AG04450 (cell line): ENCODE measurements at regions not wholly inside any gene's neighbourhood (a gene's known extent, or its start where the extent isn't known, plus 50 kb on each side); places are given as distances from the start of the nearest gene placed in this dataset.
"Not testable (repeated sequence)": the region's sequence is repeated elsewhere in the genome, so short reads cannot be mapped to it uniquely, and the experiment has no call there.

Experiments
- CTCF ChIA-PET: fragments of 300-600, 350-600 bp; formaldehyde crosslinking; extraction: SDS; loops from one replicate; lab custom pipeline; 2022; ENCODE audit warnings: antibody characterized with exemption, inconsistent platforms; lab: Charles Lee
- POLR2A ChIA-PET: fragments of 350-600 bp; formaldehyde crosslinking; extraction: SDS; loops from one replicate; lab custom pipeline; 2021; ENCODE audit warnings: antibody characterized with exemption, inconsistent platforms; lab: Yijun Ruan, JAX
- DNase-seq: peaks from one replicate; pipeline ENCODE4 v3.0.0-alpha.2; 2011; ENCODE audit warnings: low read depth, low spot score
- H3K27ac ChIP-seq: one replicate; pipeline ENCODE4 v1.5.1; 2012; ENCODE audit warnings: low read depth, low read length, control low read depth
- H3K27me3 ChIP-seq: one replicate; pipeline ENCODE4 v1.6.0; 2012; ENCODE audit warnings: low read length; ENCODE audit not compliant: control insufficient read depth, insufficient read depth
- H3K4me3 ChIP-seq: 2 replicates; pipeline ENCODE4 v1.5.1; 2011; ENCODE audit warnings: mild to moderate bottlenecking, low read depth, low read length, control low read depth
- H3K9me3 ChIP-seq: 2 replicates; pipeline ENCODE4 v1.5.1; 2012; ENCODE audit warnings: low read length; ENCODE audit not compliant: control insufficient read depth, insufficient read depth
- CTCF ChIP-seq: IDR thresholded peaks from 2 replicates; pipeline ENCODE4 v1.5.1; 2011; ENCODE audit warnings: low read depth, low read length, control low read depth, inconsistent platforms

- no peak overlapping the region for H3K4me3 ChIP-seq
- no peak overlapping the region for H3K27ac ChIP-seq
- no peak for TF ChIP-seq CTCF
- ChIA-PET POLR2A (interaction anchor here (0.6 to 1.0 kb wide), 2 partner anchors 17 to 376 kb away, joined by 3 read pairs; partner anchors contain the start of gene IER5L), CTCF (interaction anchor here (1.3 kb wide), 1 partner anchor 57 kb away, joined by 4 read pairs; no protein-coding TSS in a partner anchor)
- DNase-seq = no peak
- H3K9me3 ChIP-seq = no peaks in the 10 kb centered on the region; the same call in 1 of the 2 replicates
- no peaks in the 10 kb centered on the region for H3K27me3 ChIP-seq
These were observed 66.3 kb downstream of the C9orf50 start for GRCh38 chr9:129554649-129555048.

DNA sequence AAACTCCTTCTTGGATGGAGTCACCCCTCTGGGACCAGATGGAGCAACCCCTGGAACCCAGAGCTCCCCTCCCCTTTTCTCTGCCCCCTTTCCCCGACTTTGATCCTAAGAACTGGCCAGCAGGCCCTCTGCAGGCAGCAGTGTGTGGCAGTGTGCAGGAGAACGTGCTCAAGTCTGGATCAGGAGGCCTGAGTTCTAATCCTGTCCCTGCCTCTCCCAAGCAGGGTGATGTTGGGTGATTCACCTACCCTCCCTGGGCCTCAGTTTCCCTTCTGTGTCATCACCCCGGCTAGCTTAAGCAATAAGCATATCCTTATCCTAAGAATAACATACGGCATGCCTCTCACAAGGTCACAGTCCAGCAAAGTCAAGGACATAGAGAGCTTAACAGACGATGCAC lies 67.6 kb downstream of the C9orf50 start:
- no peak overlapping the region for H3K27ac ChIP-seq
- ChIA-PET CTCF (no interaction called here), POLR2A (interaction anchor here (1.0 kb wide), 1 partner anchor 57 kb away, joined by 13 read pairs; no protein-coding TSS in a partner anchor)
- no peak for DNase-seq
- H3K9me3 ChIP-seq = no peaks in the 10 kb centered on the region; the same call in 1 of the 2 replicates
- H3K4me3 ChIP-seq = no peak overlapping the region
- no peaks in the 10 kb centered on the region for H3K27me3 ChIP-seq
- TF ChIP-seq CTCF = no peak

DNA sequence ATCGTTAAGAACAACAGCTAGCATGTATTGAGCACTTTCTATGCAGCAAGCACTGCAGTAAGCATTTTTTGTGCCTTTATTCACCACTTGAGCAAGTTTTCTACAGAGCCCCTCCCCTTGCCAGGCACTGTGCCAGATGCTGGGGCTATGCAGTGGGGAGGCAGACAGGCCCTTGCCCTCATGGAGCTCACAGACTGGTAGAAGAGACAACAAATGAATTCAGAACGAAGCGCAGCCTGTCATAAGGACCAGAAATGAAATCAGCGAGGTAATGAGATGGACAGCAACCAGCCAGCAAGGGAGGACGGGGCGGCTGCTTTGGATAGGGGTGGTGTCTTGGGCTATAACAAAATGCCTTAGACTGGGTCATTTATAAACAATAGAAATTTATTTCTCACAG lies 68.8 kb downstream of the C9orf50 start:
- TF ChIP-seq CTCF = no peak
- CTCF ChIA-PET = no interaction called here
- no peak overlapping the region for H3K4me3 ChIP-seq
- DNase-seq = no peak
- H3K9me3 ChIP-seq = no peaks in the 10 kb centered on the region; the same call in 1 of the 2 replicates
- H3K27ac ChIP-seq = no peak overlapping the region
- POLR2A ChIA-PET = interaction anchor here (0.7 kb wide), 1 partner anchor 34 kb away, joined by 4 read pairs; no protein-coding TSS in a partner anchor
- no peaks in the 10 kb centered on the region for H3K27me3 ChIP-seq

- Histone ChIP-seq H3K27me3 (no peaks in the 10 kb centered on the region), H3K27ac (no peak overlapping the region), H3K4me3 (no peak overlapping the region), H3K9me3 (no peaks in the 10 kb centered on the region; the same call in 1 of the 2 replicates)
- CTCF ChIA-PET = interaction anchor here (1.7 kb wide), 1 partner anchor 56 kb away, joined by 3 read pairs; no protein-coding TSS in a partner anchor
- no peak for TF ChIP-seq CTCF
- no peak for DNase-seq
- POLR2A ChIA-PET = interaction anchor here (0.6 kb wide), 2 partner anchors 47 to 49 kb away, joined by 5 to 7 read pairs; no protein-coding TSS in a partner anchor
These were observed 69.4 kb downstream of the C9orf50 start for GRCh38 chr9:129551393-129551973.

DNA sequence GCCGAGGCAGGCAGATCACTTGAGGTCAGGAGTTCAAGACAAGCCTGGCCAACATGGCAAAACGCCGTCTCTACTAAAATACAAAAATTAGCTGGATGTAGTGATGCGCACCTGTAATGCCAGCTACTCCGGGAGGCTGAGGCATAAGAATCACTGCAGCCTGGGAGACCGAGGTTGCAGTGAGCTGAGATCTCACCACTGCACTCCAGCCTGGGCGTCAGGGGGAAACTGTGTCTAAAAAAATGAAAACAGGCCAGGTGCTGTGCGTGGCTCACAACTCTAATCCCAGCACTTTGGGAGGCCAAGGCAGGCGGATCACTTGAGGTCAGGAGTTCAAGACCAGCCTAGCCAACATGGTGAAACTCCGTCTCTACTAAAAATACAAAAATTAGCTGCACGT lies 69.9 kb downstream of the C9orf50 start:
- not testable (repeated sequence) for H3K4me3 ChIP-seq
- ChIA-PET CTCF (interaction anchor here (1.0 to 1.7 kb wide), 2 partner anchors 55 to 408 kb away, joined by 3 read pairs; no protein-coding TSS in a partner anchor), POLR2A (interaction anchor here (0.6 to 1.4 kb wide), 4 partner anchors 47 to 68 kb away, joined by 5 to 7 read pairs (median 6); no protein-coding TSS in a partner anchor)

More for the DNA sequence above, 69.9 kb downstream of the C9orf50 start:
- H3K27me3 ChIP-seq, DNase-seq, H3K9me3 ChIP-seq, H3K27ac ChIP-seq: not testable (repeated sequence)
